Hepatocyte (in vitro differentiated cells): ENCODE measurements at regions not wholly inside any gene's neighbourhood (a gene's known extent, or its start where the extent isn't known, plus 50 kb on each side); places are given as distances from the start of the nearest gene placed in this dataset.
A peak's percentile ranks its signal among the peaks of the same experiment; 100 is the strongest.

ENCODE experiments used
- DNase-seq: peaks from one replicate; pipeline ENCODE4 v3.0.0-alpha.2; 2016; ENCODE audit warnings: low spot score
- H2AFZ ChIP-seq: fragments of 200-600 bp; sonication (generic); 2 replicates; pipeline ENCODE4 v1.6.0; 2016; ENCODE audit warnings: antibody characterized with exemption, mild to moderate bottlenecking
- H3K27ac ChIP-seq: fragments of 200-600 bp; sonication (generic); 2 replicates; pipeline ENCODE4 v1.5.1; 2016; ENCODE audit warnings: mild to moderate bottlenecking
- H3K27me3 ChIP-seq: fragments of 200-600 bp; sonication (generic); 2 replicates; pipeline ENCODE4 v1.6.1; 2016
- H3K36me3 ChIP-seq: fragments of 200-600 bp; sonication (generic); replicated peaks from 2 replicates; pipeline ENCODE4 v1.5.1; 2016; ENCODE audit warnings: low read depth; ENCODE audit not compliant: insufficient read depth
- H3K4me1 ChIP-seq: fragments of 200-600 bp; sonication (generic); 2 replicates; pipeline ENCODE4 v1.5.1; 2016; ENCODE audit warnings: mild to moderate bottlenecking, moderate library complexity; ENCODE audit not compliant: insufficient read depth
- H3K4me2 ChIP-seq: fragments of 200-600 bp; sonication (generic); 2 replicates; pipeline ENCODE4 v1.6.0; 2016
- H3K4me3 ChIP-seq: fragments of 200-600 bp; sonication (generic); 2 replicates; pipeline ENCODE4 v1.5.1; 2016; ENCODE audit warnings: mild to moderate bottlenecking
- H3K79me2 ChIP-seq: fragments of 200-600 bp; sonication (generic); 2 replicates; pipeline ENCODE4 v1.6.0; 2017; ENCODE audit warnings: mild to moderate bottlenecking
- H3K9me2 ChIP-seq: fragments of 200-600 bp; sonication (generic); replicated peaks from 2 replicates; pipeline ENCODE4 v1.6.0; 2017; ENCODE audit warnings: mild to moderate bottlenecking; ENCODE audit not compliant: insufficient read depth
- H3K9me3 ChIP-seq: fragments of 200-600 bp; sonication (generic); 2 replicates; pipeline ENCODE4 v1.5.1; 2016; ENCODE audit warnings: low read depth, mild to moderate bottlenecking
- H4K20me1 ChIP-seq: fragments of 200-600 bp; sonication (generic); 2 replicates; pipeline ENCODE4 v1.6.0; 2016; ENCODE audit warnings: mild to moderate bottlenecking; ENCODE audit not compliant: insufficient read depth, poor library complexity, severe bottlenecking
- CTCF ChIP-seq: fragments of 200-600 bp; sonication (generic); IDR thresholded peaks from 2 replicates; pipeline ENCODE4 v1.5.1; 2016; ENCODE audit warnings: antibody characterized with exemption, mild to moderate bottlenecking; ENCODE audit not compliant: poor library complexity
- EZH2 ChIP-seq: fragments of 200-600 bp; sonication (generic); IDR thresholded peaks from 2 replicates; pipeline ENCODE4 v1.6.1; 2016; ENCODE audit warnings: antibody characterized with exemption, mild to moderate bottlenecking, borderline replicate concordance
- EZH2phosphoT487 ChIP-seq: fragments of 200-600 bp; sonication (generic); IDR thresholded peaks from one replicate; pipeline ENCODE4 v1.6.1; 2018; ENCODE audit warnings: antibody characterized with exemption, mild to moderate bottlenecking, low read depth, moderate library complexity; ENCODE audit not compliant: unreplicated experiment, severe bottlenecking
- WGBS: methylation state at CpG from one replicate; pipeline ENCODE4 v1.1.6; 2016; ENCODE audit warnings: low lambda C conversion rate; ENCODE audit errors: missing lambda C conversion rate; 5-methylcytosine and 5-hydroxymethylcytosine counted together

GRCh38 chr14:71585361-71585760 lies 346.9 kb upstream of the RGS6 start:
- Histone ChIP-seq H3K9me2 (no peaks in the 10 kb centered on the region), H3K4me2 (no peak overlapping the region), H3K9me3 (no peaks in the 10 kb centered on the region), H4K20me1 (no peaks in the 10 kb centered on the region), H3K79me2 (peaks cover 27% of the 10 kb centered on the region), H3K36me3 (no peaks in the 10 kb centered on the region), H3K4me3 (no peak overlapping the region), H3K27me3 (no peaks in the 10 kb centered on the region), H2AFZ (no peak overlapping the region), H3K4me1 (peaks cover 11% of the 10 kb centered on the region), H3K27ac (no peak overlapping the region)
- DNase-seq = no peak
- TF ChIP-seq CTCF (no peak), EZH2 (no peak), EZH2phosphoT487 (no peak)

- Histone ChIP-seq H3K27ac (peak overlapping the region; percentile 21), H3K9me3 (no peaks in the 10 kb centered on the region), H3K27me3 (no peaks in the 10 kb centered on the region), H2AFZ (no peak overlapping the region), H3K79me2 (peaks cover 29% of the 10 kb centered on the region), H4K20me1 (no peaks in the 10 kb centered on the region), H3K36me3 (no peaks in the 10 kb centered on the region), H3K4me3 (no peak overlapping the region), H3K4me2 (peak overlapping the region; percentile 68), H3K4me1 (peaks cover 11% of the 10 kb centered on the region), H3K9me2 (no peaks in the 10 kb centered on the region)
- no peak for TF ChIP-seq EZH2phosphoT487
- TF ChIP-seq CTCF = no peak
- TF ChIP-seq EZH2 = no peak
- WGBS = 43% methylated on average over 14 of the region's 14 CpGs
- peak; percentile 7 for DNase-seq
Measured at GRCh38 chr14:71586131-71586897, 345.9 kb upstream of the RGS6 start.

- TF ChIP-seq EZH2phosphoT487 (no peak), EZH2 (no peak), CTCF (no peak)
- peak; percentile 11 for DNase-seq
- WGBS = 87% methylated on average over 9 of the region's 9 CpGs
- peak overlapping the region; percentile 10 for H3K27ac ChIP-seq
- no peaks in the 10 kb centered on the region for H3K27me3 ChIP-seq
- no peak overlapping the region for H2AFZ ChIP-seq
- no peak overlapping the region for H3K4me3 ChIP-seq
- peaks cover 13% of the 10 kb centered on the region for H3K4me1 ChIP-seq
- H3K36me3 ChIP-seq = no peaks in the 10 kb centered on the region
- peaks cover 23% of the 10 kb centered on the region for H3K79me2 ChIP-seq
- no peaks in the 10 kb centered on the region for H3K9me2 ChIP-seq
- H3K4me2 ChIP-seq = no peak overlapping the region
- no peaks in the 10 kb centered on the region for H4K20me1 ChIP-seq
- H3K9me3 ChIP-seq = no peaks in the 10 kb centered on the region
Measured at GRCh38 chr14:71588028-71588427, 344.2 kb upstream of the RGS6 start.
